ENCODE measurements at regions not wholly inside any gene's neighbourhood (a gene's known extent, or its start where the extent isn't known, plus 50 kb on each side); places are given as distances from the start of the nearest gene placed in this dataset.

DNA sequence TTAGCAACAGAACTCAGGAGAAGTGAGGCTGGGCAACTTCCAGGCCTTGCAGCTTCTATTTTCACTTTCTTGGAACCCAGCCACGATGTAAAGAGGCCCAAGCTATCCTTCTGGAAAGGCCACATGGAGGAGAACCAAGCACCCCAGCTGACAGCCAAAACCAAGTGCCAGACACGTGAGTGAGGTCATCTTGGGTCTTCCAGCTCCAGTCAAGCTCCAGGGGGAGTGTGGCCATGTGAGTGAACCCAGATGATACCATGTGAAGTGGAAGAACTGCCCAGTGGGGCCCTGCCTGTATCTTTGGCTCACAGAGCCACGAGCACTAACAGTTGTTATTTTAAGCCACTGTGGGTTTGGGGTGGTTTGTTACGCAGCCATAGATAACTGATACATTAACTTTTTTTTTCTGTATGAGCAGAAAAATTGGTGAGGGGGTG lies 126.8 kb upstream of the MAP1LC3B2 start:
- Histone ChIP-seq H3K4me2 (ENCODE audit: insufficient read depth, insufficient read length, low read length) (no peak overlapping the region), H3K23ac (ENCODE audit: insufficient read length, low read depth, low read length) (no peak overlapping the region), H3K18ac (ENCODE audit: insufficient read length, low read depth, low read length) (no peak overlapping the region), H3K4ac (ENCODE audit: low read depth, low read length) (no peak overlapping the region), H3K79me1 (ENCODE audit: insufficient read depth, low read depth, low read length, poor library complexity, severe bottlenecking) (no peaks in the 10 kb centered on the region), H3K56ac (ENCODE audit: insufficient read length, low read depth, low read length) (no peak overlapping the region), H2AK5ac (ENCODE audit: insufficient read length, low read length) (no peak overlapping the region), H4K8ac (replicated peaks; ENCODE audit: insufficient read length, low read depth, low read length) (no peak overlapping the region), H3K27ac (ENCODE audit: insufficient read length, low read depth, low read length) (no peak overlapping the region), H2BK15ac (ENCODE audit: low read depth, low read length) (no peak overlapping the region), H2BK120ac (ENCODE audit: low read depth, low read length, poor library complexity, severe bottlenecking) (no peak overlapping the region), H4K5ac (ENCODE audit: insufficient read length, low read depth, low read length) (no peak overlapping the region), H2BK5ac (ENCODE audit: insufficient read length, low read length) (no peak overlapping the region), H3K27me3 (ENCODE audit: insufficient read depth, low read length) (no peaks in the 10 kb centered on the region), H3K79me2 (ENCODE audit: insufficient read depth, low read length) (no peaks in the 10 kb centered on the region), H3K9me3 (ENCODE audit: control insufficient read depth, low read depth, low read length) (no peaks in the 10 kb centered on the region), H3K9ac (ENCODE audit: extremely low read depth, insufficient read length, low read length) (no peak overlapping the region), H2BK20ac (ENCODE audit: low read depth, low read length, poor library complexity, severe bottlenecking) (no peak overlapping the region), H2BK12ac (ENCODE audit: insufficient read length, low read depth, low read length) (no peak overlapping the region), H3K23me2 (ENCODE audit: insufficient read length, low read depth, low read length, poor library complexity, severe bottlenecking) (no peaks in the 10 kb centered on the region), H3K14ac (ENCODE audit: insufficient read depth, low read length) (no peak overlapping the region), H3T11ph (ENCODE audit: low read length) (no peak overlapping the region), H4K20me1 (ENCODE audit: control insufficient read depth, insufficient read depth, insufficient read length) (no peaks in the 10 kb centered on the region), H2AFZ (ENCODE audit: low read length) (no peak overlapping the region), H4K91ac (ENCODE audit: insufficient read length, low read depth, low read length) (no peak overlapping the region), H3K4me1 (ENCODE audit: insufficient read depth, low read length) (peaks cover 2% of the 10 kb centered on the region; the same call in 1 of the 2 replicates)
- Mint-ChIP-seq H3K4me1 (peaks cover 40 to 48% of the 10 kb centered on the region in 2 experiments), H3K9me3 (peaks cover 2% of the 10 kb centered on the region in 2 experiments; a peak in 2 of 5 replicates), H3K27ac (no peak overlapping the region), H3K27me3 (ENCODE audit: low read depth) (peaks cover 1% of the 10 kb centered on the region), H3K36me3 (ENCODE audit: insufficient read depth in 1 of 3, low read depth in 3 of 3) (peaks cover 0 to 5% (median 0%) of the 10 kb centered on the region in 3 experiments; a peak in 1 of 7 replicates), H3K4me3 (no peak overlapping the region)
- no peak for TF ChIP-seq CTCF (conservative IDR thresholded peaks at IDR 0.05)
- no peak for DNase-seq
- WGBS (ENCODE audit: extremely low coverage, insufficient read length, low lambda C conversion rate): no CpG with 5 or more reads among the region's 4 CpGs
